ENCODE measurements at regions not wholly inside any gene's neighbourhood (a gene's known extent, or its start where the extent isn't known, plus 50 kb on each side); places are given as distances from the start of the nearest gene placed in this dataset.
"Not testable (repeated sequence)": the region's sequence is repeated elsewhere in the genome, so short reads cannot be mapped to it uniquely, and the experiment has no call there.

DNA sequence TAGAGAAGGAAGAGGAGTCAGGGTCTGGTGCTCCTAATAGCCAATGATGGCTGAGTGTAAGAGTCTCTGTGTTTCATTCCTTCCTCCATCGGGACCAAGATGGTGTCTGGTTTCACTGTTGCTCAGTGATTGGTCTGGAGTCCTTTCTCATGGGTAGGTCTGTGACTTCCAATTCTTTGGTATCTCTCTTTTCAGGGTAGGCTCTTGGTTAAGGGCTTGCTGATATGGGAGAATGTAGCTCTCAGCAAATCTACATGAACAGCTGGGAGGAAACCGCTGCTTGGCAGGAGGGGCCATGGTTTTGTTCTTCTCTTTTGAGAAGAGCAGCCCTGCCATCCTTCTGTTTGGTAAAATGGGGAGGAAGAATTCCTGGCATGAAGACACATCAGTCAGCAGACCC lies 209.1 kb upstream of the PODXL start:
- Mint-ChIP-seq H3K27ac (no peak overlapping the region), H3K4me1 (no peaks in the 10 kb centered on the region), H3K4me3 (no peak overlapping the region), H3K27me3 (no peaks in the 10 kb centered on the region), H3K36me3 (ENCODE audit: low read depth) (no peaks in the 10 kb centered on the region), H3K9me3 (no peaks in the 10 kb centered on the region)
- no peak for DNase-seq
- intact Hi-C loops (cut with micrococcal nuclease) = no loop called here

DNA sequence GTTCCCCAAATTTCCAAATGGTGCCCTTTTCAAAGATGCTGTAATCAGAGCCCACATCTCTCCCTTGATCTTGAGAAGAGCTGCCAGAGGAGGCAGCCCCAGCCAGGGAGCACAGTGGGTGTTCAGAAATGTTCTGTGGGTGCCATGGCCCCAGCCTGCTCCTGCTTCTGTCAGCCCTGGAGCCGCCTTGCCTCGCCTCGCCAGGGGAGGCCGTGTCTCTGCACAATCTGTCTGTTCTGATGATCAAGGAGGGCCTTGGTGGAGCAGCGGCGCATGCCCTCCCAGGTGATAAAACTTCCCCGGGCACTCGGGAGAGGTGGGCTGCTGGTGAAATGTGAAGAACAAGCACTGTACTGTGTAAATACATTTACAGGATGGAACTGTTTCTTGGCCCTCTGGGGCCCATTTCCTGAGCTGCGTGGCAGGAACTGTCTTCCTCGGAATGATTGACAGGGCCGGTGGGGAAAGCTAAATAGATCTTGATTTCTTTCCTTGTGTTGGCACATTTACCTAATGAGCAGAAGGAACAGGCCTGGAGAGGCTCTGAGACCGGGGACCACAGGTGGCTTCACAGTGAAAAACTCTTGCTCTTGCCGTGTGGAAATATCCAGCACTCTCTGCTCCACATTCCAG lies 207.8 kb upstream of the PODXL start:
- Mint-ChIP-seq H3K27ac (no peak overlapping the region), H3K36me3 (ENCODE audit: low read depth) (no peaks in the 10 kb centered on the region), H3K9me3 (no peaks in the 10 kb centered on the region), H3K27me3 (peaks cover 1% of the 10 kb centered on the region), H3K4me3 (no peak overlapping the region), H3K4me1 (no peaks in the 10 kb centered on the region)
- no peak for DNase-seq
- intact Hi-C loops (cut with micrococcal nuclease) = no loop called here

DNA sequence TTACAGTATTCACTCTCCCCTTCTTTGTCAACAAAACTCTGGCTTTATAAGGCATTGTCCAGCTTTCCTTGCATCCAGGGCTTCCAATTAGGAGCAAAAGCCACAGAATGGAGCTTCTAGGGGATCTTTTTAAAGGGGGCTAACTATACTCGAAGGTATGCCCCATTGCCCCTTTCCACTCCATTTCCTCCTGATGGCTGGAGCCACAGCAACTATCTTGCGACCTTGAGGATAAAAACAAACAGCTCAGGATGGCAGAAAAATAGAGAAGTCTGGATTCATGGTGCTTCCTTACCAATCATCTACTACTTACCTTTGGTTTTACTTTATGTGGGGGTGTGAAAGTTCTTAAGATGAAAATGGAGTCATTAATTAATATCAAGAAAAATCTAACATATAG lies 206.3 kb upstream of the PODXL start:
- Mint-ChIP-seq H3K36me3 (ENCODE audit: low read depth) (no peaks in the 10 kb centered on the region), H3K9me3 (no peaks in the 10 kb centered on the region), H3K27ac (no peak overlapping the region), H3K4me3 (no peak overlapping the region), H3K27me3 (peaks cover 1% of the 10 kb centered on the region), H3K4me1 (no peaks in the 10 kb centered on the region)
- intact Hi-C loops (cut with micrococcal nuclease) = no loop called here
- no peak for DNase-seq

DNA sequence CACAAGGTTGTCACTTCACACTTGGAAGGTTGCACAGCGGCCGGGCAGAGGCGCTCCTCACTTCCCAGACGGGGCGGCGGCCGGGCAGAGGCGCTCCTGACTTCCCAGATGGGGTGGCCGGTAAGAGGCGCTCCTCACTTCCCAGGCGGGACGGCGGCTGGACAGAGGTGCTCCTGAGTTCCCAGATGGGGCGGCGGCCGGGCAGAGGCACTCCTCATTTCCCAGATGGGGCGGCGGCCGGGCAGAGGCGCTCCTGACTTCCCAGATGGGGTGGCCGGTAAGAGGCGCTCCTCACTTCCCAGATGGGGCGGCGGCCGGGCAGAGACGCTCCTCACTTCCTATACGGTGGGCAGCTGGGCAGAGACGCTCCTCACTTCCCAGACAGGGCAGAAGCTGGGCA lies 199.4 kb upstream of the PODXL start:
- DNase-seq; H3K9me3 Mint-ChIP-seq; H3K36me3 Mint-ChIP-seq (ENCODE audit: low read depth); intact Hi-C loops (cut with micrococcal nuclease); H3K27me3 Mint-ChIP-seq; H3K4me3 Mint-ChIP-seq; H3K4me1 Mint-ChIP-seq; H3K27ac Mint-ChIP-seq: not testable (repeated sequence)

DNA sequence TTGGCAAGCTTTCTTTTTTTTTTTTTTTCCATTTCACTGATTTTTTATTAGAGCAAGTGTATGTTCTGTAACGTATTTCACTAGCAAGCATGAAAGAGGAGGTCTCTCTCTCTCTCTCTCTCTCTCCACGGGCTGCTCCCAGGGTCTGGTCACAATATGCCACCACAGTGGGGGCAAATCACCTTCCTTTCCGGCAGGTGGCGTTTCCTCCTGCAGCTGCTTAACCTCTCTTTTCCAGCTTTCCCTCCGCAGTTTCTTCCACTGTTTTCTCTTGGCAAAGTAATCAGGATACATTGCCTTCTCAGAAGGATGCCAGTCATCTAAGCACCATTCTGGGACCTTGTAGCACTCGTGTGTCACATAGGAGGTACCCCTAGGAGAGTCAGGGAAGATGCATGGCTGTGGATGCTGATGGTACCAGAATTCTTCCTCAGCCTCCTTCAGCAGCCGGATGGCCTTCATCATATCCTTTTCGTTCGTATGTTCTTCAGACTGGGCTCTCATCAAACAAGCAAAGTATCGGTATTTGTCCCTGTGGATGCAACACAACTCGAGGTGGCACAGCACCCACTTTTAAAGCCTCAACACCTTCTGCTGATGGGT lies 197.3 kb upstream of the PODXL start:
- no peaks in the 10 kb centered on the region for H3K36me3 Mint-ChIP-seq (ENCODE audit: low read depth)
- H3K4me1 Mint-ChIP-seq = no peaks in the 10 kb centered on the region
- intact Hi-C loops (cut with micrococcal nuclease) = no loop called here
- peaks cover 3% of the 10 kb centered on the region for H3K27me3 Mint-ChIP-seq
- H3K4me3 Mint-ChIP-seq = no peak overlapping the region
- DNase-seq = no peak
- no peak overlapping the region for H3K27ac Mint-ChIP-seq
- no peaks in the 10 kb centered on the region for H3K9me3 Mint-ChIP-seq

DNA sequence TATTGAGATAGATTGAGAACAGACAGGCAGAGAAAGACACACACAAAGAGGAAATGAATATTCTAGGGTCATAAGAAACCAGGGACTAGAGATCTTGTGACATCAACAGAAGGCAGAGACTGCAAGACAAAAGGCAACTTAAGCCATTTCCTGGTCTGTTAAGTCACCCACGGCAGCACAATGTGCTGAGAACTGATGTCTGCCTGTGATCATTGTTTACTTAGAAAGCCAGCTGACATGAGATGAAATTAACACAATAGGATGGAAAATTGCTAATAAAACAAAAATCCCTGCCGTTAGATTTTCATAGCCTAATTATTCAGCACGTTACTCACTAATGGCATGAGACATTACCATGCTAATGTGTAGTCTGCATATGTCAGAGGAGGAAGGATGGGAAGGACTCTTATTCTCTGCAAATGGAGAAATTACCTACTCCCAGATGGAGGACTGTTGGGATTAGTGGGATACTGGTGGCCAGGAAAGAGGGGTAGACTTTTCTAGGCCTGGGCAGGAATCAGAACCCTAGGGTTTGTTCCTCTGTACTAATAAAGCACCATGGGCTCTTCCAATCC lies 191.3 kb upstream of the PODXL start:
- no peaks in the 10 kb centered on the region for H3K36me3 Mint-ChIP-seq (ENCODE audit: low read depth)
- H3K4me1 Mint-ChIP-seq = no peaks in the 10 kb centered on the region
- H3K27me3 Mint-ChIP-seq = peaks cover 1% of the 10 kb centered on the region
- intact Hi-C loops (cut with micrococcal nuclease) = no loop called here
- no peak overlapping the region for H3K27ac Mint-ChIP-seq
- DNase-seq = no peak
- no peaks in the 10 kb centered on the region for H3K9me3 Mint-ChIP-seq
- H3K4me3 Mint-ChIP-seq = no peak overlapping the region

DNA sequence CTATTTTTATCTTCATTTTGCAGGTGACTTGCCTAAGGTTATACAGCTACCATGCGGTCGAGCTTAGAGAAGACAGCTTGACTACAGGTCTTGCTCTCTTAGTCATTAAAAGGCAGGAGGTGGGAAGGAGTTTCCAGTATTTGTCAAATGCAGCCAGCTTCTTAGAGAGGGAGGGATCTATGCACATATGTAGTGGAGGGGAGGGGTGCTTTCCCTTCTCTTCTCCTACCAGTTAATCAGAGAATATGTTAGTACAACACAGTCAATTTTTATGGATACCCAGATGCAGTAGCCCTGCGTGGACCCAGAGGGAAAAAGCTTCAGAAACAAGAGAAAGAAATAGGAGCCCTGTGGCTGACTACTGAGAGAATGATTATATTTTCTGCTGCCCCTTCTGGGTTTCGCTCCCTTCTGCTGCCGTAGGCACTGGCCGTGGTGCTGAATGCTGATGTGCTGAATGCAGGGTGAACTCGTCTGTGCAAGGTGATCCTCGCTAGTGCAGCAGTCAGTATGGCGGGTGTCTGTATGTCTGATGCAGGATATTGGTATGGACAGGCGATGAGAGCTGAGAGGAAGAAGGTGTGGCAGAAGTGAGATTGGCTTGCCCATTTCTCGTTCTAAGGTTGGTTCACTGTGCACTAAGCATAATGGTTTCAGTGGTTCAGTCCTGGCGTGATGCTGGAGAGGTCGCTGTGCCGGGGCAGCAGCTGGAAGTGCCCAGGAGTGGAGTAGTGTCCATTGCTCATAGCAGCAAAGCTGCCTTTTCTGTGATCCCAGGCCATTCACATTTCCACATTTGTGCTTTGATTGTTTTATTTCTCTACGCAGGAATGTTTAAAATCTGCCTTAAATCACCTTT lies 189.2 kb upstream of the PODXL start:
- DNase-seq = peak; percentile 63
- intact Hi-C loops (cut with micrococcal nuclease) = no loop called here
- Mint-ChIP-seq H3K27ac (no peak overlapping the region), H3K4me1 (no peaks in the 10 kb centered on the region), H3K27me3 (no peaks in the 10 kb centered on the region), H3K4me3 (no peak overlapping the region), H3K36me3 (ENCODE audit: low read depth) (no peaks in the 10 kb centered on the region), H3K9me3 (no peaks in the 10 kb centered on the region)

DNA sequence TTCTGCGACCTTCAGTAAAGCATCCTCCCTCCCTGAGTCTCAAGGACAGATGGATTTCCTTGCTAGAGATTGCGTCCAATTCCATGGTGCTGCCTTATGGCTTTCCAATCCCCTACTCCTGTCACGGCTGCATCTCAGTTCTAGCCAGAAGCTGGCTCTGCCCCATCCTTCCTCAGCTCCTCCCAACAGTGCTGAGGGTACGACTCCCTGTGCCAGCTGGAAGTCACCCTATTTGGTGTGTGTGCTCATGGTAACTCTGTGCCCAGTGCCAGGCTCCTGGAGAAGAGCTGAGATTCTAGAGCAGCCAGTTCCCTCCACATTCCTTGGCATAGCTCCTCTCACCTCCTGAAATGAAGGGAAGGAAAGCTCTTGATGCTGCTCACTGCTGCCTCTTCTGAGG lies 185.0 kb upstream of the PODXL start:
- no peak overlapping the region for H3K4me3 Mint-ChIP-seq
- no peak for DNase-seq
- H3K27me3 Mint-ChIP-seq = peaks cover 2% of the 10 kb centered on the region
- intact Hi-C loops (cut with micrococcal nuclease) = no loop called here
- H3K27ac Mint-ChIP-seq = no peak overlapping the region
- no peaks in the 10 kb centered on the region for H3K4me1 Mint-ChIP-seq
- no peaks in the 10 kb centered on the region for H3K9me3 Mint-ChIP-seq
- no peaks in the 10 kb centered on the region for H3K36me3 Mint-ChIP-seq (ENCODE audit: low read depth)

DNA sequence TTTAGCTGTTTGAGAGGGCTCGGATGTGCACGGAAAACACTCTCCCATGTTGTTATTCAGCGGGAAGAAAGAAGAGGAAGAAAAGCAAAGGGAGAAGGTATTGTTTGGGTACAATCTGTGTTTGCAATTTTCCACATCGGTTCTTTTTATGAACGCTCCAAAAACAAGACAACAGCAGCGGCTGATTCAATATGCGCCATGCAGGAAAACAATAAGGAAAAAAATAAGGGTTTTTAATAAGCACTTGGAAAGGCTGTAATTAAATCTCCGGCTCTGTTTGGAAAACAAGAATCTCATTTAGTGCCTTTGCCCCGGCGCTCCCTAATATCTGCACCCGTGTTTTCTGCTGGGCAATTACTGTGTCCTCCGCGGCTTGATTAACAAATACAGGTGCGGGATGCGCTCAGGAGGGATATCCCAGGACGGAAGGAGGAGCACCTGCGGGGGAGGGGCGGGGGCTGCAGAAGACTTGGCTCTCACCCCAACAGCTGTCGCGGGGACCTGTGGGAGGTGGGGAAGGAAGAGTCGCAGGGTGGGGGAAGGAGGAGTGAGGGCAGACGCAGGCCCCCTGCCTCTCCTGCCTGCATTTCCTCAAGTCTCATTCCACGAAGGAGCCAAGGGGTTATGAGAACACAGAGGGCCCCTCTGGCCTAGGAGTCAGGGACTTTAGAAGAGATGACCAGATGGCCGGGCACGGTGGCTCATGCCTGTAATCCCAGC lies 181.5 kb upstream of the PODXL start:
- Mint-ChIP-seq H3K27ac (no peak overlapping the region), H3K9me3 (no peaks in the 10 kb centered on the region), H3K27me3 (peaks cover 2% of the 10 kb centered on the region), H3K4me3 (no peak overlapping the region), H3K36me3 (ENCODE audit: low read depth) (no peaks in the 10 kb centered on the region), H3K4me1 (no peaks in the 10 kb centered on the region)
- intact Hi-C loops (cut with micrococcal nuclease) = no loop called here
- DNase-seq = no peak

DNA sequence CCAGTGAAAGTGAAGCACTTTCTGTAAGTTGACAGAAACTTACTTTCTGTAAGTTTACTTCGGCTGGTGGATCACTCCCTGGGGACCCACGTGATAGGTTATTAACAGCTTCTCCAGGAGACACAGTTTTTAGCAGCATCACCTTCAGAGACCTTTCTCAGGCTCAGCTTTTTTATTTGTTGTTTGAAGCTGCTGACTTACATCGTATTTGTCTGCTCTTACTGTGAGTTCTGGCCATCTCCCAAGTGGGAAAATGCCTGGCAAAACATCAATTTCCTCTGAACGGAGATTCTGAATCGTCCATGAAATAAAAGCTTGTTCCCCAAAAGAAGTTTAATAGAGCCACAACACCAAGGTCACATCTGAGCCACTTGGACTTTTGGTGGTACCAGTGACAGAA lies 178.7 kb upstream of the PODXL start:
- no peak overlapping the region for H3K4me3 Mint-ChIP-seq
- H3K4me1 Mint-ChIP-seq = no peaks in the 10 kb centered on the region
- intact Hi-C loops (cut with micrococcal nuclease) = no loop called here
- peaks cover 2% of the 10 kb centered on the region for H3K27me3 Mint-ChIP-seq
- H3K9me3 Mint-ChIP-seq = no peaks in the 10 kb centered on the region
- H3K27ac Mint-ChIP-seq = no peak overlapping the region
- H3K36me3 Mint-ChIP-seq (ENCODE audit: low read depth) = no peaks in the 10 kb centered on the region
- DNase-seq = no peak

DNA sequence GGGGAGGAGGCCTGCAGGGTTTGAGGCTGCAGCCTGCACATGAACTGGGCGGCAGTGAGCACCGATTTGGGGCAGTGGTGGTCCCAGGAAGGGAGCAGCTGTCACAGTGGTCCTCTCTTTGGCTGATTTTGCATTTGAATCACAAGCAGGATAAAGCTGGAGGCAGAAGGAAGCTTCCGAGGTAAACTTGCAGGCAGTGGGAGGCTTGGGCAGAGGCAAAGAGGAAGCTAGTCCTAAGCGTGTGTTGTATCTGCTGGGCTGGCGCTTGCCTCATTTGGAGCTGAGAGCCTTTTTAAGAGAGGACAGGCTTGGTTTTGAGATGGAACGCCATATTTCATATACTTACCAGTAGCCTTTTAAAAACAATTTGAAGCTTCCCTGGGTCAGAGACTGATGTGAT lies 177.2 kb upstream of the PODXL start:
- Mint-ChIP-seq H3K27me3 (peaks cover 2% of the 10 kb centered on the region), H3K4me1 (no peaks in the 10 kb centered on the region), H3K4me3 (no peak overlapping the region), H3K36me3 (ENCODE audit: low read depth) (no peaks in the 10 kb centered on the region), H3K27ac (no peak overlapping the region), H3K9me3 (no peaks in the 10 kb centered on the region)
- no peak for DNase-seq
- intact Hi-C loops (cut with micrococcal nuclease) = no loop called here

DNA sequence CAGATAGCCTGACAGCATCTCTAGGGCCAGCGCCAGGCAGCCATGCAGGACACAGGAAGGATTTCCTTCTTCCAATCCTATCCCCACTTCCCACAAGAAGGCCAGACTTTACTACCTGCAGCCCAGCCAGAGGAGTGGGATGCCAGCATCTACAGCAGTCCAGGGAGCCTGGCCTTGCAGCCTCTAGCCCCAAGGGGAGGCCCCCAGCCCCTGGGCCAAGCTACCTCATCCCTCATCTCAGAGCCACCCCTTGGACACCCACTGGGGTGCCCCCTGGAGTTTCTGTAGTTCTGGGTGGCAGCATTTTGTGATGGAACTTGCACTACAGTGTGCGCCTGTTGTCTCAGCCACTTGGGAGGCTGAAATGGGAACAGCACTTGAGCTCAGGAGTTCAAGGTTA lies 170.8 kb upstream of the PODXL start:
- no peak overlapping the region for H3K27ac Mint-ChIP-seq
- H3K36me3 Mint-ChIP-seq (ENCODE audit: low read depth) = no peaks in the 10 kb centered on the region
- H3K27me3 Mint-ChIP-seq = no peaks in the 10 kb centered on the region
- H3K4me3 Mint-ChIP-seq = no peak overlapping the region
- no peaks in the 10 kb centered on the region for H3K4me1 Mint-ChIP-seq
- DNase-seq = no peak
- H3K9me3 Mint-ChIP-seq = no peaks in the 10 kb centered on the region
- intact Hi-C loops (cut with micrococcal nuclease) = no loop called here

DNA sequence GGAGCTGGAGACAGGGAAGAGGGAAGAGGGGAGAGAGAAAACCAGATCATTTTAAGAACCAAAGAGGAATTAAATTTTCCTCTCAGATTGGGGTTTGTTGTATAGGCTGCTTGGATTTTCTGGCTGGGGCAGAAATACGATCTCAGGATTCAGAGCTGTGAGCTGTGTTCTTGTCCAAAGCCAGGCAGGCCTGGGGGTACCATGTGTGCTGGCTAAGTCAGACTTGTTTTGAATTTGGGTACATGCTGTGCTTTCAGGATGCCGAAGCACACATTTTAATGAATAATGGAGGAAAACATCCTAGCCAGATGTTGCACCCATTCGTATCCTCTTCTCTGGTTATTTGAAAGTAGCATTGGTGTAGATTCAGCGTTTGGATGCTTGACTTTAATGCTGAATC lies 170.3 kb upstream of the PODXL start:
- no peak overlapping the region for H3K27ac Mint-ChIP-seq
- DNase-seq = no peak
- no peak overlapping the region for H3K4me3 Mint-ChIP-seq
- H3K9me3 Mint-ChIP-seq = no peaks in the 10 kb centered on the region
- no peaks in the 10 kb centered on the region for H3K36me3 Mint-ChIP-seq (ENCODE audit: low read depth)
- H3K4me1 Mint-ChIP-seq = no peaks in the 10 kb centered on the region
- intact Hi-C loops (cut with micrococcal nuclease) = no loop called here
- H3K27me3 Mint-ChIP-seq = no peaks in the 10 kb centered on the region

DNA sequence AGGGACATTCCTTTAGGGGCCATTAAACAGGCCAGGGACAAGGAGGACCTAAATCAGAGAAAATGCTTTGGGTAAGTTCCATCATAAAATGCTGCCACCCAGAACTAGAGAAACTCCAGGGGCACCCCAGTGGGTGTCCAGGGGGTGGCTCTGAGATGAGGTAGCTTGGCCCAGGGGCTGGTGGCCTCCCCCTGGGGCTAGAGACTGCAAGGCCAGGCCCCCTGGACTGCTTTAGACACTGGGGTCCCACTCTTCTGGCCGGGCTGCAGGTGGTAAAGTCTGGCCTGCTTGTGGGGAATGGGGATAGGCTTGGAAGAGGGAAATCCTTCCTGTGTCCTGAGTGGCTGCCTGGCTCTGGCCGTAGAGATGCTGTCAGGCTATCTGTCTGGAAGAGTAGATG lies 169.6 kb upstream of the PODXL start:
- no peaks in the 10 kb centered on the region for H3K4me1 Mint-ChIP-seq
- H3K4me3 Mint-ChIP-seq = no peak overlapping the region
- H3K27ac Mint-ChIP-seq = no peak overlapping the region
- H3K36me3 Mint-ChIP-seq (ENCODE audit: low read depth) = no peaks in the 10 kb centered on the region
- no peaks in the 10 kb centered on the region for H3K9me3 Mint-ChIP-seq
- intact Hi-C loops (cut with micrococcal nuclease) = no loop called here
- no peak for DNase-seq
- no peaks in the 10 kb centered on the region for H3K27me3 Mint-ChIP-seq

Data from activated CD4-positive, alpha-beta T cell treated with anti-CD3 and anti-CD28 coated beads, Interleukin-2, amount 10 ng/mL, durations not matched to agents 24 days and 14 days (primary cell).